HepG2 (cell line): ENCODE measurements at regions not wholly inside any gene's neighbourhood (a gene's known extent, or its start where the extent isn't known, plus 50 kb on each side); places are given as distances from the start of the nearest gene placed in this dataset.

Experiments used
- GATAD2A ChIP-seq: IDR thresholded peaks from 2 replicates; pipeline ENCODE4 v1.6.1; 2016
- PRMT3 ChIP-seq: sonication (generic); formaldehyde crosslinking; IDR thresholded peaks from 2 replicates; pipeline ENCODE4 v1.8.1; 2022; ENCODE audit warnings: low read depth, mild to moderate bottlenecking, moderate library complexity, missing genetic modification reagents, borderline replicate concordance
- RXRB ChIP-seq: IDR thresholded peaks from 2 replicates; pipeline ENCODE4 v1.6.1; 2016; ENCODE audit warnings: borderline replicate concordance, missing genetic modification reagents, missing compliant biosample characterization
- TMF1 ChIP-seq: sonication (generic); formaldehyde crosslinking; IDR thresholded peaks from 2 replicates; pipeline ENCODE4 v1.8.1; 2022; ENCODE audit warnings: low read depth, missing genetic modification reagents
- ZIK1 ChIP-seq: sonication (generic); formaldehyde crosslinking; IDR thresholded peaks from 2 replicates; pipeline ENCODE4 v1.5.0; 2020; ENCODE audit warnings: mild to moderate bottlenecking, low read depth, missing genetic modification reagents, borderline replicate concordance
- ZNF256 ChIP-seq: sonication (generic); formaldehyde crosslinking; conservative IDR thresholded peaks from 2 replicates; pipeline ENCODE4 v1.4.0; 2020; ENCODE audit warnings: missing genetic modification reagents
- ZNF282 ChIP-seq: fragments of 450-650 bp; IDR thresholded peaks from 2 replicates; pipeline ENCODE4 v1.6.1; 2018; ENCODE audit not compliant: partially characterized antibody
- ZNF549 ChIP-seq: sonication (generic); formaldehyde crosslinking; IDR thresholded peaks from 2 replicates; pipeline ENCODE4 v1.5.0; 2020; ENCODE audit warnings: missing genetic modification reagents
- ZNF782 ChIP-seq: sonication (generic); formaldehyde crosslinking; IDR thresholded peaks from 2 replicates; pipeline ENCODE4 v1.4.0; 2020; ENCODE audit warnings: missing genetic modification reagents, mild to moderate bottlenecking, borderline replicate concordance
- TF ChIP-seq, protein P1 (sequence below): IDR thresholded peaks from 2 replicates; pipeline ENCODE4 v1.6.1; 2016; ENCODE audit warnings: missing compliant biosample characterization, missing genetic modification reagents, borderline replicate concordance
- TF ChIP-seq, protein P2 (sequence below), 2 experiments: fragments of 450-650 bp in 1 of 2; sonication (generic) in 1 of 2; formaldehyde crosslinking in 1 of 2; IDR thresholded peaks; 2 replicates each; pipeline versions ENCODE4 v1.6.1 to v1.8.0; 2016 to 2022; ENCODE audit warnings: antibody characterized with exemption in 1 of 2, mild to moderate bottlenecking in 1 of 2, missing genetic modification reagents in 1 of 2
- TF ChIP-seq, protein P3 (sequence below): sonication (generic); formaldehyde crosslinking; IDR thresholded peaks from 2 replicates; pipeline ENCODE4 v1.5.0; 2020; ENCODE audit warnings: missing genetic modification reagents, mild to moderate bottlenecking, borderline replicate concordance
- TF ChIP-seq, protein P4 (sequence below): sonication (generic); formaldehyde crosslinking; IDR thresholded peaks from 2 replicates; pipeline ENCODE4 v1.4.0; 2020; ENCODE audit warnings: missing genetic modification reagents, mild to moderate bottlenecking, borderline replicate concordance

DNA sequence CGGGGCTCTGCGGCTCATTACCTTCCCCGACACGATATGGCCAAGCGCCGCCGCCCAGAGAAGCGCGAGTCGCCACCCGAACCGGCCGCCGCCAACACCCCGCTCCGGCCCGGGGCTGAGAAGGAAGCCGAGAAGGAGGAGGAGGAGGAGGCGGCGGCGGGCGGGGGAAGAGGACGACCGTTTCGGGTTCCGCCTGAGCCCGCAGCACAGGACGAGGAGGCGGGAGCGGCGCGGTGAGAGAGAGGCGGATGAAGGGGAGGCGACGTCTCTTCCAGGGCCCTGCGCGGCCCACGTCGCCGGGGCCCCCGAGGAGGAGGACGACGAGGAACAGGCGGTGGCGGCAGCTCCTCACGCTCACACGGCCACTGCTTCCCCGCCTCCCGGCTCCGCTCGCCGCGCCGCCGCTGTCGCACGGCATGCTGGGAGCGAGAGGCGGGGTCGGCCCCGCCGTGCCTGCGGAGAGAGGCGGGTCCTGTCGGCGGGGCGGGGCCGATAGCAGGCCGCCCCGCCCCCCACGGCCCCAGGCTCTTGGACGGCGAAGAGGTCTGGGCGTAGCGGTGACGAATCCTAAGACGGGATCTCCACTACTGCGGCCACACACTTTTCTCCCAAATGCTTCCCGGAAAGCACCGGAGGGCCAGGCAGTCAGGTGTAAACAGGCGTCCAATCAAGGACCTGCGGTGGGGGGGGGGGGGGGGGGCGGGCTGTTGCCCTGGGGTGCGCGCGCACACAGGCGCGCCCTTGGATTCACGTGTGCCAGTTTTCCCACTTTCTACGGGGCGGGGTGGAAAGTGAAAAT lies 97.3 kb upstream of the METTL9 start (continued):
- peak; percentile 89; the same call in 1 of the 2 replicates for TF ChIP-seq ZIK1 (CRISPR knock-in tag)
- TF ChIP-seq ZNF256: peak; percentile 75; the same call in 1 of the 2 replicates
- TF ChIP-seq, protein P1, sequence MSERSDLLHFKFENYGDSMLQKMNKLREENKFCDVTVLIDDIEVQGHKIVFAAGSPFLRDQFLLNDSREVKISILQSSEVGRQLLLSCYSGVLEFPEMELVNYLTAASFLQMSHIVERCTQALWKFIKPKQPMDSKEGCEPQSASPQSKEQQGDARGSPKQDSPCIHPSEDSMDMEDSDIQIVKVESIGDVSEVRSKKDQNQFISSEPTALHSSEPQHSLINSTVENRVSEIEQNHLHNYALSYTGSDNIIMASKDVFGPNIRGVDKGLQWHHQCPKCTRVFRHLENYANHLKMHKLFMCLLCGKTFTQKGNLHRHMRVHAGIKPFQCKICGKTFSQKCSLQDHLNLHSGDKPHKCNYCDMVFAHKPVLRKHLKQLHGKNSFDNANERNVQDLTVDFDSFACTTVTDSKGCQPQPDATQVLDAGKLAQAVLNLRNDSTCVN (CRISPR knock-in tag): peak; percentile 74
- no peak for TF ChIP-seq PRMT3
- TF ChIP-seq, protein P2, sequence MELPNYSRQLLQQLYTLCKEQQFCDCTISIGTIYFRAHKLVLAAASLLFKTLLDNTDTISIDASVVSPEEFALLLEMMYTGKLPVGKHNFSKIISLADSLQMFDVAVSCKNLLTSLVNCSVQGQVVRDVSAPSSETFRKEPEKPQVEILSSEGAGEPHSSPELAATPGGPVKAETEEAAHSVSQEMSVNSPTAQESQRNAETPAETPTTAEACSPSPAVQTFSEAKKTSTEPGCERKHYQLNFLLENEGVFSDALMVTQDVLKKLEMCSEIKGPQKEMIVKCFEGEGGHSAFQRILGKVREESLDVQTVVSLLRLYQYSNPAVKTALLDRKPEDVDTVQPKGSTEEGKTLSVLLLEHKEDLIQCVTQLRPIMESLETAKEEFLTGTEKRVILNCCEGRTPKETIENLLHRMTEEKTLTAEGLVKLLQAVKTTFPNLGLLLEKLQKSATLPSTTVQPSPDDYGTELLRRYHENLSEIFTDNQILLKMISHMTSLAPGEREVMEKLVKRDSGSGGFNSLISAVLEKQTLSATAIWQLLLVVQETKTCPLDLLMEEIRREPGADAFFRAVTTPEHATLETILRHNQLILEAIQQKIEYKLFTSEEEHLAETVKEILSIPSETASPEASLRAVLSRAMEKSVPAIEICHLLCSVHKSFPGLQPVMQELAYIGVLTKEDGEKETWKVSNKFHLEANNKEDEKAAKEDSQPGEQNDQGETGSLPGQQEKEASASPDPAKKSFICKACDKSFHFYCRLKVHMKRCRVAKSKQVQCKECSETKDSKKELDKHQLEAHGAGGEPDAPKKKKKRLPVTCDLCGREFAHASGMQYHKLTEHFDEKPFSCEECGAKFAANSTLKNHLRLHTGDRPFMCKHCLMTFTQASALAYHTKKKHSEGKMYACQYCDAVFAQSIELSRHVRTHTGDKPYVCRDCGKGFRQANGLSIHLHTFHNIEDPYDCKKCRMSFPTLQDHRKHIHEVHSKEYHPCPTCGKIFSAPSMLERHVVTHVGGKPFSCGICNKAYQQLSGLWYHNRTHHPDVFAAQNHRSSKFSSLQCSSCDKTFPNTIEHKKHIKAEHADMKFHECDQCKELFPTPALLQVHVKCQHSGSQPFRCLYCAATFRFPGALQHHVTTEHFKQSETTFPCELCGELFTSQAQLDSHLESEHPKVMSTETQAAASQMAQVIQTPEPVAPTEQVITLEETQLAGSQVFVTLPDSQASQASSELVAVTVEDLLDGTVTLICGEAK (IDR thresholded peaks at IDR 0.05): no peak
- TF ChIP-seq, protein P2 (CRISPR knock-in tag; IDR thresholded peaks at IDR 0.05): peak; percentile 63; the same call in 1 of the 2 replicates
- peak; percentile 79; the same call in 1 of the 2 replicates for TF ChIP-seq ZNF549 (CRISPR knock-in tag)
- TF ChIP-seq GATAD2A (CRISPR knock-in tag): 0 out of 2 replicates have a peak, but pooled peaks have one; percentile 56
- TF ChIP-seq ZNF782: peak; percentile 96; the same call in 1 of the 2 replicates
- TF ChIP-seq, protein P3, sequence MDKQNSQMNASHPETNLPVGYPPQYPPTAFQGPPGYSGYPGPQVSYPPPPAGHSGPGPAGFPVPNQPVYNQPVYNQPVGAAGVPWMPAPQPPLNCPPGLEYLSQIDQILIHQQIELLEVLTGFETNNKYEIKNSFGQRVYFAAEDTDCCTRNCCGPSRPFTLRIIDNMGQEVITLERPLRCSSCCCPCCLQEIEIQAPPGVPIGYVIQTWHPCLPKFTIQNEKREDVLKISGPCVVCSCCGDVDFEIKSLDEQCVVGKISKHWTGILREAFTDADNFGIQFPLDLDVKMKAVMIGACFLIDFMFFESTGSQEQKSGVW (CRISPR knock-in tag): no peak
- TF ChIP-seq TMF1: peak; percentile 95; the same call in 1 of the 2 replicates
- peak; percentile 82; the same call in 1 of the 2 replicates for TF ChIP-seq RXRB
- no peak for TF ChIP-seq ZNF282
- TF ChIP-seq, protein P4, sequence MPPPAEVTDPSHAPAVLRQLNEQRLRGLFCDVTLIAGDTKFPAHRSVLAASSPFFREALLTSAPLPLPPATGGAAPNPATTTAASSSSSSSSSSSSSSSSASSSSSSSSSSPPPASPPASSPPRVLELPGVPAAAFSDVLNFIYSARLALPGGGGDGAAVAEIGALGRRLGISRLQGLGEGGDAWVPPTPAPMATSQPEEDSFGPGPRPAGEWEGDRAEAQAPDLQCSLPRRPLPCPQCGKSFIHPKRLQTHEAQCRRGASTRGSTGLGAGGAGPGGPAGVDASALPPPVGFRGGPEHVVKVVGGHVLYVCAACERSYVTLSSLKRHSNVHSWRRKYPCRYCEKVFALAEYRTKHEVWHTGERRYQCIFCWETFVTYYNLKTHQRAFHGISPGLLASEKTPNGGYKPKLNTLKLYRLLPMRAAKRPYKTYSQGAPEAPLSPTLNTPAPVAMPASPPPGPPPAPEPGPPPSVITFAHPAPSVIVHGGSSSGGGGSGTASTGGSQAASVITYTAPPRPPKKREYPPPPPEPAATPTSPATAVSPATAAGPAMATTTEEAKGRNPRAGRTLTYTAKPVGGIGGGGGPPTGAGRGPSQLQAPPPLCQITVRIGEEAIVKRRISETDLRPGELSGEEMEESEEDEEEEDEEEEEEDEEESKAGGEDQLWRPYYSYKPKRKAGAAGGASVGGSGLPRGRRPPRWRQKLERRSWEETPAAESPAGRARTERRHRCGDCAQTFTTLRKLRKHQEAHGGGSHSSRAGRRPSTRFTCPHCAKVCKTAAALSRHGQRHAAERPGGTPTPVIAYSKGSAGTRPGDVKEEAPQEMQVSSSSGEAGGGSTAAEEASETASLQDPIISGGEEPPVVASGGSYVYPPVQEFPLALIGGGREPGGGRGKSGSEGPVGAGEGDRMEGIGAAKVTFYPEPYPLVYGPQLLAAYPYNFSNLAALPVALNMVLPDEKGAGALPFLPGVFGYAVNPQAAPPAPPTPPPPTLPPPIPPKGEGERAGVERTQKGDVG (CRISPR knock-in tag): peak; percentile 70; the same call in 1 of the 2 replicates
